Ishikawa (cell line): ENCODE measurements at regions not wholly inside any gene's neighbourhood (a gene's known extent, or its start where the extent isn't known, plus 50 kb on each side); places are given as distances from the start of the nearest gene placed in this dataset.

Experiments used
- CEBPB ChIP-seq: IDR thresholded peaks from 2 replicates; pipeline ENCODE4 v1.6.1; 2012
- CREB1 ChIP-seq: IDR thresholded peaks from 2 replicates; pipeline ENCODE4 v1.6.1; 2012; ENCODE audit warnings: low read depth
- EGR1 ChIP-seq: IDR thresholded peaks from 2 replicates; pipeline ENCODE4 v1.6.1; 2012
- EP300 ChIP-seq: IDR thresholded peaks from 2 replicates; pipeline ENCODE4 v1.6.1; 2012; ENCODE audit warnings: borderline replicate concordance
- FOXM1 ChIP-seq: IDR thresholded peaks from 2 replicates; pipeline ENCODE4 v1.6.1; 2012; ENCODE audit warnings: low read depth, borderline replicate concordance
- MAX ChIP-seq: IDR thresholded peaks from 2 replicates; pipeline ENCODE4 v1.6.1; 2012
- NFIC ChIP-seq: IDR thresholded peaks from 2 replicates; pipeline ENCODE4 v1.6.1; 2012
- RAD21 ChIP-seq: IDR thresholded peaks from 2 replicates; pipeline ENCODE4 v1.6.1; 2012; ENCODE audit warnings: low read depth
- REST ChIP-seq: IDR thresholded peaks from 2 replicates; pipeline ENCODE4 v1.6.1; 2012; ENCODE audit warnings: low read depth, mild to moderate bottlenecking
- TAF1 ChIP-seq: IDR thresholded peaks from 2 replicates; pipeline ENCODE4 v1.6.1; 2012; ENCODE audit warnings: low read depth, mild to moderate bottlenecking
- TEAD4 ChIP-seq: IDR thresholded peaks from 2 replicates; pipeline ENCODE4 v1.6.1; 2012
- USF1 ChIP-seq: IDR thresholded peaks from 2 replicates; pipeline ENCODE4 v1.6.1; 2012
- YY1 ChIP-seq: IDR thresholded peaks from 2 replicates; pipeline ENCODE4 v1.6.1; 2012; ENCODE audit warnings: low read depth
- ZBTB7A ChIP-seq: IDR thresholded peaks from 2 replicates; pipeline ENCODE4 v1.6.1; 2012; ENCODE audit warnings: low read depth

- no peak for TF ChIP-seq USF1
- TF ChIP-seq EP300 = no peak
- TF ChIP-seq RAD21 = no peak
- no peak for TF ChIP-seq FOXM1
- no peak for TF ChIP-seq MAX
- no peak for TF ChIP-seq REST
- TF ChIP-seq CREB1 = no peak
- TF ChIP-seq TAF1 = no peak
- no peak for TF ChIP-seq NFIC
- TF ChIP-seq YY1 = no peak
- TF ChIP-seq TEAD4 = no peak
- no peak for TF ChIP-seq CEBPB
- no peak for TF ChIP-seq EGR1
- TF ChIP-seq ZBTB7A = no peak
Measured at GRCh38 chr3:117844676-117845075, 1135.1 kb downstream of the TUSC7 start.
